Esophagus squamous epithelium (tissue), 4 donors: ENCODE measurements at regions not wholly inside any gene's neighbourhood (a gene's known extent, or its start where the extent isn't known, plus 50 kb on each side); places are given as distances from the start of the nearest gene placed in this dataset.

ENCODE experiments used
- CTCF ChIP-seq, 6 experiments: fragments of 450-650 bp in 4 of 6; fragments of 200-600 bp in 2 of 6; sonication (generic) in 2 of 6; IDR thresholded peaks; one replicate each; pipeline ENCODE4 v1.5.1; 2016 to 2019; ENCODE audit warnings: antibody characterized with exemption in 6 of 6, mild to moderate bottlenecking in 4 of 6, moderate library complexity in 4 of 6
- POLR2A ChIP-seq, 4 donors: fragments of 450-650 bp; IDR thresholded peaks; one replicate each; pipeline ENCODE4 v1.6.1; 2017; ENCODE audit warnings: antibody characterized with exemption in 4 of 4, mild to moderate bottlenecking in 4 of 4, moderate library complexity in 3 of 4

GRCh38 chr12:97936165-97936564 is 473.6 kb downstream of the RMST start:
- TF ChIP-seq CTCF (IDR thresholded peaks at IDR 0.05) (no peak), POLR2A (IDR thresholded peaks at IDR 0.05) (no peak)
